ENCODE measurements at regions not wholly inside any gene's neighbourhood (a gene's known extent, or its start where the extent isn't known, plus 50 kb on each side); places are given as distances from the start of the nearest gene placed in this dataset.
A peak's percentile ranks its signal among the peaks of the same experiment; 100 is the strongest.

GRCh38 chr15:87573039-87573438 lies 683.5 kb downstream of the NTRK3 start:
- Histone ChIP-seq H3K4me1 (no peaks in the 10 kb centered on the region), H3K4me3 (no peak overlapping the region), H3K27me3 (no peaks in the 10 kb centered on the region), H3K9me3 (no peaks in the 10 kb centered on the region), H3K27ac (no peak overlapping the region), H3K36me3 (no peaks in the 10 kb centered on the region)
- no peak for TF ChIP-seq POLR2AphosphoS5 (IDR thresholded peaks at IDR 0.05)
- no peak for TF ChIP-seq EP300 (IDR thresholded peaks at IDR 0.05)
- TF ChIP-seq CTCF (IDR thresholded peaks at IDR 0.05), result no peak
- no peak for TF ChIP-seq POLR2A (IDR thresholded peaks at IDR 0.05)
- intact Hi-C loops (cut with DNase I; ENCODE audit: low total_unique reads), result no loop called here
- WGBS, 5 donors, result 67 to 79% (median 73%) methylated on average over 6 of the region's 6 CpGs
- DNase-seq, result no peak

- TF ChIP-seq POLR2A (IDR thresholded peaks at IDR 0.05), result no peak
- no peak for TF ChIP-seq CTCF (IDR thresholded peaks at IDR 0.05)
- TF ChIP-seq EP300 (IDR thresholded peaks at IDR 0.05), result no peak
- TF ChIP-seq POLR2AphosphoS5 (IDR thresholded peaks at IDR 0.05), result no peak
- Histone ChIP-seq H3K36me3 (no peaks in the 10 kb centered on the region), H3K27me3 (no peaks in the 10 kb centered on the region), H3K27ac (no peak overlapping the region), H3K9me3 (no peaks in the 10 kb centered on the region), H3K4me3 (no peak overlapping the region), H3K4me1 (no peaks in the 10 kb centered on the region)
- intact Hi-C loops (cut with DNase I; ENCODE audit: low total_unique reads), result no loop called here
- no peak for DNase-seq
- WGBS, 5 donors, result 32 to 62% (median 53%) methylated on average over 8 of the region's 8 CpGs
Observed at GRCh38 chr15:87572381-87572910, 684.1 kb downstream of the NTRK3 start.

- no peak overlapping the region for H3K27ac ChIP-seq
- whole genome bisulfite sequencing, 5 donors, result 27 to 34% (median 28%) methylated on average over 2 of the region's 2 CpGs
- H3K4me1 ChIP-seq, result no peaks in the 10 kb centered on the region
- H3K4me3 ChIP-seq, result no peak overlapping the region
- intact Hi-C loops (cut with DNase I; ENCODE audit: low total_unique reads), result no loop called here
- H3K27me3 ChIP-seq, result no peaks in the 10 kb centered on the region
- TF ChIP-seq CTCF (IDR thresholded peaks at IDR 0.05), result no peak
- TF ChIP-seq EP300 (IDR thresholded peaks at IDR 0.05), result no peak
- no peak for TF ChIP-seq POLR2A (IDR thresholded peaks at IDR 0.05)
- TF ChIP-seq POLR2AphosphoS5 (IDR thresholded peaks at IDR 0.05), result no peak
- peaks cover 0 to 3% (median 0%) of the 10 kb centered on the region in 4 donors for H3K9me3 ChIP-seq
- H3K36me3 ChIP-seq, result no peaks in the 10 kb centered on the region
- peak in 1 of 2 donors; percentile 4 for DNase-seq
Observed at GRCh38 chr15:87570206-87570605, 686.3 kb downstream of the NTRK3 start.

- intact Hi-C loops (cut with DNase I; ENCODE audit: low total_unique reads), result no loop called here
- no peak for DNase-seq
- 83 to 91% (median 89%) methylated on average over 3 of the region's 3 CpGs for WGBS, 5 donors
Observed at GRCh38 chr15:87569581-87569980, 687.0 kb downstream of the NTRK3 start.

More at GRCh38 chr15:87569581-87569980, 687.0 kb downstream of the NTRK3 start:
- Histone ChIP-seq H3K4me3 (no peak overlapping the region), H3K27ac (no peak overlapping the region), H3K27me3 (no peaks in the 10 kb centered on the region), H3K36me3 (no peaks in the 10 kb centered on the region), H3K4me1 (no peaks in the 10 kb centered on the region), H3K9me3 (peaks cover 0 to 3% (median 0%) of the 10 kb centered on the region in 4 donors)
- TF ChIP-seq EP300 (IDR thresholded peaks at IDR 0.05) (no peak), POLR2AphosphoS5 (IDR thresholded peaks at IDR 0.05) (no peak), POLR2A (IDR thresholded peaks at IDR 0.05) (no peak), CTCF (IDR thresholded peaks at IDR 0.05) (no peak)
